ENCODE measurements at regions not wholly inside any gene's neighbourhood (a gene's known extent, or its start where the extent isn't known, plus 50 kb on each side); places are given as distances from the start of the nearest gene placed in this dataset.

DNA sequence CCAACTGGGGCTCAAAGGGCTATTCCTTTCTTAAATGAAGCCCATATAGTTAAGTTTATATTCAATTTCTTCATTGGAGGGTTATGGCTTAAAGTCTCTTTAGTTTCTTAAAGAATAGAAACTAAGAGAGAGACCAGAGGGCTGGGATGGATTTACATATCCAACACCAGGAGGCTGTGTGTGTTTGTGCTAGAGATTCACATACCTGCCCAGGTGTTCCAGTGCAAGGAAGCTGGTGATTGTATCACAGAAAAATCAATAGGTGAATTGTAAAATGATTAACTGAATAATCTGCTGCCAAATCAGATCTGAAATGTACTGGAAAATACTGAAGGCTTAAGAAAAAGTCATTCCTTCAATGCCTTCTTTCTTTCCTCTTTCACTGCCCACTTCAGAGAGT is 148.2 kb upstream of the BDNF start:
- TF ChIP-seq, protein P1, sequence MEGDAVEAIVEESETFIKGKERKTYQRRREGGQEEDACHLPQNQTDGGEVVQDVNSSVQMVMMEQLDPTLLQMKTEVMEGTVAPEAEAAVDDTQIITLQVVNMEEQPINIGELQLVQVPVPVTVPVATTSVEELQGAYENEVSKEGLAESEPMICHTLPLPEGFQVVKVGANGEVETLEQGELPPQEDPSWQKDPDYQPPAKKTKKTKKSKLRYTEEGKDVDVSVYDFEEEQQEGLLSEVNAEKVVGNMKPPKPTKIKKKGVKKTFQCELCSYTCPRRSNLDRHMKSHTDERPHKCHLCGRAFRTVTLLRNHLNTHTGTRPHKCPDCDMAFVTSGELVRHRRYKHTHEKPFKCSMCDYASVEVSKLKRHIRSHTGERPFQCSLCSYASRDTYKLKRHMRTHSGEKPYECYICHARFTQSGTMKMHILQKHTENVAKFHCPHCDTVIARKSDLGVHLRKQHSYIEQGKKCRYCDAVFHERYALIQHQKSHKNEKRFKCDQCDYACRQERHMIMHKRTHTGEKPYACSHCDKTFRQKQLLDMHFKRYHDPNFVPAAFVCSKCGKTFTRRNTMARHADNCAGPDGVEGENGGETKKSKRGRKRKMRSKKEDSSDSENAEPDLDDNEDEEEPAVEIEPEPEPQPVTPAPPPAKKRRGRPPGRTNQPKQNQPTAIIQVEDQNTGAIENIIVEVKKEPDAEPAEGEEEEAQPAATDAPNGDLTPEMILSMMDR (IDR thresholded peaks at IDR 0.05) = no peak
- TF ChIP-seq POLR2A (IDR thresholded peaks at IDR 0.05) = no peak

Data from testis (tissue), 2 donors.